ENCODE measurements at regions not wholly inside any gene's neighbourhood (a gene's known extent, or its start where the extent isn't known, plus 50 kb on each side); places are given as distances from the start of the nearest gene placed in this dataset.
A peak's percentile ranks its signal among the peaks of the same experiment; 100 is the strongest.

GRCh38 chr5:74576941-74577456 is 63.5 kb downstream of the ENC1 start:
- DNase-seq (ENCODE audit: low spot score) (peak; percentile 48), ATAC-seq (peak; percentile 73)

DNA sequence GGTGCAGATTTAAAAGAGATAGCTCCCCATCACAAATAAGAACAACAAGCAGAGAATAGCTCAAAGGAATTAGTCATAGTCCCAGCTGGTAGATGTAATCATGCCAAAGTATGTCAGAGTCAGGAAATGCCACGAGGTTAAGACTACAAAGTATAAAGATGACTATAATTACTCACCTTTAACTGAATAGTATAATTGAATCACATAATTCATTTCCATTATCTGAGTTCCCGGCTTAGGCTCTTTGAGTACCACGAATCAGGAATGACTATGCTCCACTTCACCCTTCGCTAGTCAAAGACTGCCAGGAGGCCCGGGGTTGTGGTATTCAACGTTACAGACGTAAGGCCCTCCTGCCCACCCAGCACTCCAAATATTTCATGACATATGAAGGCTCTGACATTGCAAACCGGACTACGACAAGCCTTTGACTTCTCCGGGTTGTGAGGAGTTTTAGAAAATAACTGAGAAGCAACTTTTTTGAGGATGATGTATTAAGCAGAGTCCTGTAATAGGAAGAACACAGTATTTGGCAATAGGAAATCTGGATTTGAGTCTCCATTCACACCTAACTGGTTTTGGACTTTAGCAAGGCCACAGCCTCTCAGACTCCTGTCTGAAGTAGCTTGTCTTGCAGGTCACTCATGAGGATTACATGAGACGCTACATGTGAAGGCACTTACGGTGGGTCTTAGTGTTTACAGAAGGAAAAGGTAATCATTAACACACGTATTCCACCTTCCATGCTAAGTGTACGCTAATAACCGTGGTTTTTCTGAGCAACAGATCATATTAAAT is 64.6 kb downstream of the ENC1 start:
- ATAC-seq (no peak), DNase-seq (ENCODE audit: low spot score) (no peak)

GRCh38 chr5:74570250-74570649 is 70.3 kb downstream of the ENC1 start:
- DNase-seq (ENCODE audit: low spot score) (no peak), ATAC-seq (no peak)

DNA sequence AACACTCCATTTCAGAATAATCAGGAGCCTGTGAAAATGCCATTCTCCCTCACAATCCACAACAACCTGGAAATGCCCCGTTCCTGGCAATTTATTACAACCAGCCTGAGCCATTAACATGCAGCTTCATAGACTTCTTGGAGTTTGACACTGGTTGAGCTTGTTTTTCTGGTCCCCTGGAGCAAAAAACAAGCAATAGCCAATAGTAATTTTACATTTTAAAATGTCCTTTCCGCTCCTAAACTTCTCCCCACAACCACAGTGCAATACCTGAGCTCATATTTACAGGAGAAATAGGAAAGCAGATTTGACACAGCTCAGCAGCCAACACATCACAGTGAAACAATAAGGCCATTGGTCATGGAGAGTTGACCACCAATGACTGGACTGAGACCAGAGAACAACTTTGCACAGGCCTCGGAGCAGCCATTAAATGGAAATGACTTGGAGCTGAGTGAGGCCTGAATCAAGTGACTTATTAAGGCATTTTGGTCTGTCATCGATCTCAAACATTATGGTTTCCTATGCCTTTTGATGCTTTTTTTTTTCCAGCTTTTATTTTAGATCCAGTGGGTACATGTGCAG is 73.0 kb downstream of the ENC1 start:
- ATAC-seq (no peak), DNase-seq (ENCODE audit: low spot score) (no peak)

- no peak for ATAC-seq
- DNase-seq (ENCODE audit: low spot score), result no peak
Measured at GRCh38 chr5:74562122-74562521, 78.4 kb downstream of the ENC1 start.

- ATAC-seq (no peak), DNase-seq (ENCODE audit: low spot score) (no peak)
Measured at GRCh38 chr5:74560245-74560644, 80.3 kb downstream of the ENC1 start.

DNA sequence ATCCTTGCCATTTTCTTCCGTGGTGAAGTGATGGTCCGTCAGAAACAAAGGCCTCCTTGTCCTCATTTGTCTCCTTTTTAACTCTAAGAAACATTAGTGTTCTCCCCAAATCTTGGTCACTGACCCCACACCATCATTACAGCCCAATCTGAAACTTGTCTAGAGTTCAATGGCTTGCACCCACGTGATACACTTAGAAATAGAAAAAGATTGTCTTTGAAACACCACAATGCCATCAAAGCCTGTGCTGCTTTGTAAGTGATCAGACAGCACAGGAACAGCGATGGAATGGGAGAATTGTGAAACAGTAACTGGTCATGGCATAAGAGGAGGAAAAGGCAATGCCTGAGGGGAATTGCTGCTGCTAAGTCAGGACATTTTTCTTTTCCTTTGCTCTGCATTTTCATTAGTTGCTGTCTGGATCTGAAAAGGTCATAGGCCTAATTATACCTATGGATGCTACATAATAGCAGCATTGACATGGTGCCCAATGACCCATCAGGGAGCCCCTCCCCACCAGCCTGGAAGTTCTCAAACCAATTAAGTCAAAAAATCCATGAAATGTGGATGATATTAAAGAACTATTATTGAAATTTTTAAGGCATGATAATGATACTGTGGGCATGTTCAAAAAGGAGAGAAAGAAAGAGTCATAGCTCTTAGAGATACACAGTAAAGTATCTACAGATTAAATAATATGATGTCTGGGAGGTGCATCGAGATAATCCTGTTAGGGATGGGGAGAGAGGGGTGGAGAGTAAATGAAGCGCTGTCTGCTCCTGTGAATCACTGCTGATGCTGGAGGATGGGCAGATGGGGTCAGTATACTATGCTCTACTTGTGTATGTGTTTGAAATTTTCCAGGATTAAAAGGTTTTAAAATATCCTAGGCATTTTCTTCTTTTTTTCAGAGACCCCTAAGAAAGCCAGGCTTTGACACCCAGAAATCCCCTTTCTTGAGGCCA is 83.6 kb downstream of the ENC1 start:
- ATAC-seq, result no peak
- DNase-seq (ENCODE audit: low spot score), result no peak

DNA sequence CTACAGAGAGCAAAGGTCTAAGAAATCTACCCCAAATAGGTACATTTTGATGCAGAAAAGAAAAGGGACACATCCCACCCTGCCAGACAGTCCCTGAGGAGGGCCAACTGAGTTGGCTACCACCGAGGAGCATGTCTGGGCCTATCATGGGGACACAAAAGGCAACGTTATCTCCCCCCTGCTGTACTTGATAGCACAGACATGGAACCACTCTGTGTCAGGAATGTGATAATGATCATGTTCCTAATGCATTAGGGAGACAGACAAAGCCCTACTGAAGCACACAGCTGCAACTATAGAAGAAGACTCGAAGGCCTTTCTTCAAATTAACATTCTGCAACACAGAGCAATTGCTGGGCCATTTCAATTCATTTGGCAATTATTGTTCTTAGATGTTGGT is 84.5 kb downstream of the ENC1 start:
- DNase-seq (ENCODE audit: low spot score), result no peak
- no peak for ATAC-seq

- DNase-seq (ENCODE audit: low spot score) (no peak), ATAC-seq (no peak)
Measured at GRCh38 chr5:74552101-74552500, 88.4 kb downstream of the ENC1 start.

DNA sequence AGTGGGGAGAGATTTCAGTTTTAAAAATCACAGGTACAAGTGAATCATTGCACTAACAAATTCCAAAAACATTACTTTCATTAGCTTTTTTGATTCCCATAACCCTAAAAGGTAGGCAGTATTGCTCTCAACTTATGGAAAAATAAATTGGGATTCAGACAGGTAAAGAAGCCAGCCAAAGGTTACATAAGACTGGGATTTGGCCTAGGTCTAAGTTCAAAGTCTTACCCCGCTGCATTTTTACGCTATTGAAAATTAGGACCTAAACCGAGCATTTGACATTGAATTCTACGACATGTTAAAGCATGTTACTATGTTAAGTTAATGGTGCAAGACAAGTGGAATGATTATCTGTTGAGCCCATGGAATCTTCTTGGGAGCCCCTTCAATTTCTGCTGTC is 89.6 kb downstream of the ENC1 start:
- DNase-seq (ENCODE audit: low spot score) (no peak), ATAC-seq (peak; percentile 76)

DNA sequence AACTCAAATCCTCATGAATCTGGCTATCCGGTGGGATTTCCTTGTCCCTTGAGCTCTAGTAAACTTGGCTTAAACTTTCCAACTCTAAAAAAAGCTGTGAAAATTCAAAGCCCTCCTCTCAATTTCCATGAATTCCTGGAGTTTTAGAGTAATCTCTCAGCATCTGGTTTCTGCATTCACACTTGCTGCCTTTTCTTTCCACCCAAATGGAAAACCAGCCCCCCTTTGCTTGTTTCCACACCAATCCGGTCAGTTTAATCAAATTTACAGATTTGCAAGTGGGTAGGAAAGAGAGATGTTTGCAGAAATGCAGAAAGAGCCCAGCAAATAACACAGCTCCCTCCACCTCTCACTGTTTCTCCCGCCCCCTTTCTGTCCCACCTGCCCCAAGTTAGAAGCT is 91.1 kb downstream of the ENC1 start:
- no peak for ATAC-seq
- no peak for DNase-seq (ENCODE audit: low spot score)

- DNase-seq (ENCODE audit: low spot score), result no peak
- ATAC-seq, result no peak
Measured at GRCh38 chr5:74546796-74547195, 93.7 kb downstream of the ENC1 start.

GRCh38 chr5:74544811-74545210 is 95.7 kb downstream of the ENC1 start:
- ATAC-seq, result no peak
- no peak for DNase-seq (ENCODE audit: low spot score)

GRCh38 chr5:74543162-74543995 is 97.1 kb downstream of the ENC1 start:
- no peak for ATAC-seq
- no peak for DNase-seq (ENCODE audit: low spot score)

- no peak for DNase-seq (ENCODE audit: low spot score)
Measured at GRCh38 chr5:74542482-74542881, 98.0 kb downstream of the ENC1 start.

DNA sequence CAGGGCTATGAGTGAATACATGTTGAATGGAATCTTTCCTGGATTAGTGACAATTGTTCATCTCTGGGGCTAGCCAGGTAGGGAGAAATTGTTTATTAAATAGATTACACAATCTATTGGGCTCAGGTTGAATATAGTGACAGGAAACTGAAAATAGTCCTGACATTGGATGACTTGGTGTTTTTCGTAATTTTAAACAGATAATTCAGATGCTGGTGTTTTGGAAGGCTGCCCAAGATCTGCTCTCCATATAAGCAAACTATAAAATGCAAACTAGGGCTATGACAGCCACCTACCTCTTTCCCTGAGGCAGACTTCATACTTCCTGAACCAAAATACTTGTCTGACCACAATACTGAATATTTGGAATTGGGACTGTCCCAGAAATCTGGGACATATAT is 99.1 kb downstream of the ENC1 start:
- peak; percentile 27 for ATAC-seq
- no peak for DNase-seq (ENCODE audit: low spot score)

More at GRCh38 chr5:74542482-74542881, 98.0 kb downstream of the ENC1 start:
- ATAC-seq, result no peak

DNA sequence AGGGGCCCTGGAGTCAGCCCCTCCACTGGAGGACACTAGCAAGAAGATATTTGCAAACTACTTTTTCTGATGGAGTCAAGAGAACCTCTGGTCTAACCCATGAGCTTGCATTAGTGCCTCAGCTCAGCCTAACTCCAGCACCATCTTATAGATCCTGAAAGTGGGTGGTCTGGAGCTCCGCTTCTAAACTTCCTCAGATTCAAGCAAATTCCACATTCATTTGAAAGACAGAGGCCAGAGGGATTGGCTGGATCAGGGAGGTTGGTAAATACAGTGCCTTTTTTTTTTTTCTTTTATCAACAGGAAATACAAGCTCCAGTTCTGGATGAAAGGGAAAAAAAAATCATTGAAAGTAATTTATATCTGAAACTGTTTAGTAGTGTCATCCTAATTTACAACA is 99.9 kb downstream of the ENC1 start:
- DNase-seq (ENCODE audit: low spot score) (no peak), ATAC-seq (no peak)

- no peak for ATAC-seq
- no peak for DNase-seq (ENCODE audit: low spot score)
Measured at GRCh38 chr5:74539986-74540385, 100.5 kb downstream of the ENC1 start.

DNA sequence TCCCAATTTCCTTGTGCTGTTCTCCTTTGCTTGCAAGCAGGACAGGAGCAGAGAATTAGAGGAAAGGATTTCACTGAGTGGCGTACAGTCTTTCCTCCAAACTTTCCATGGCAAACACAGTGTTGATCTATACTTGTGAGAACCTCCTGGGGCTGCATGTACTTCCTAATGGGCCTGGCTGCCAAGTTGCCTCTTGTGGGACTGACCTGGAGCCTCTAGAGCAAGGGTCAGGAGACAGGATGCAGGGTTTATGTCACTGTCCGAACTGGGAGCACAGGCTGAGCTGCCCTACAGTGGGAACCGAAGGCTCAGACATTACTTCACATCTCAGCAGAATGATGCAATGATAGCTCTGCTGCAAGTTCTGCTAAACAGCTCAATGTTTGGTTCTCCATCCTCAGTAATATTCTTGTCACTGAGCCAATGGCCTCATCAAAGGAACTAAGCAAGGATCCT is 102.3 kb downstream of the ENC1 start:
- peak; percentile 96 for ATAC-seq

DNA sequence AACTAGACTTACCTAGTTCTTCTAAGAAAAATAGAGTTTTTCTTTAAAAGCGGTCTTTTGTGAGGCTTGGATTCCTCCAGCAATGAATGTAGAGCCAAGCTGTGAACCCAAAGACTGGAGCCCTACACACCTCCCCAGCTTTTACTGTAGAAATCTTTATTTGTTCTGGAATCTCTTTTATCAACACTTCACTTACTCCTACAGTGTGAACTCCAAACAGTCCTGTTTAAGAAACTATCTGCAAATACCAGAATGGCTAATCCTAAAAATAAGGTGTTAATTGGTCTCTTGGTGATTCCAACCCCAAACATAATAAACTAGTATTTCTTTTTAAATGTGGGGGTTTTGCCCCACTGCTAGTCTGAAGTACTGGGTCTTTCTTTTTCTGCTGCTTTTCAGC is 103.9 kb downstream of the ENC1 start:
- DNase-seq (ENCODE audit: low spot score), result no peak
- ATAC-seq, result no peak

More for the DNA sequence above, 102.3 kb downstream of the ENC1 start:
- peak; percentile 94 for DNase-seq (ENCODE audit: low spot score)

Data from left lobe of liver (tissue), 2 donors.